SU-DHL-6 (cell line): ENCODE measurements at regions not wholly inside any gene's neighbourhood (a gene's known extent, or its start where the extent isn't known, plus 50 kb on each side); places are given as distances from the start of the nearest gene placed in this dataset.

Experiments
- H2AFZ ChIP-seq: fragments of 200-600 bp; sonication (generic); 2 replicates; pipeline ENCODE4 v1.6.1; 2014; ENCODE audit warnings: low read depth, mild to moderate bottlenecking, moderate library complexity, mixed read lengths, antibody characterized with exemption, low read length; ENCODE audit not compliant: severe bottlenecking
- H3F3A ChIP-seq: fragments of 200-600 bp; shearing (Covaris generic); 2 replicates; pipeline ENCODE4 v1.6.0; 2016; ENCODE audit warnings: antibody characterized with exemption, mild to moderate bottlenecking; ENCODE audit not compliant: insufficient read depth
- H3K27ac ChIP-seq: fragments of 200-600 bp; sonication (generic); 2 replicates; pipeline ENCODE4 v1.5.1; 2016; ENCODE audit warnings: low read depth, mild to moderate bottlenecking, low read length, moderate library complexity, mixed read lengths
- H3K27me3 ChIP-seq: fragments of 200-600 bp; sonication (generic), shearing (Covaris generic); 2 replicates; pipeline ENCODE4 v1.6.0; 2014; ENCODE audit warnings: mild to moderate bottlenecking, low read length
- H3K36me3 ChIP-seq: fragments of 200-600 bp; sonication (generic); 2 replicates; pipeline ENCODE4 v1.6.1; 2014; ENCODE audit warnings: mild to moderate bottlenecking, low read length, mixed read lengths
- H3K4me2 ChIP-seq: fragments of 300-600, 200-600 bp; shearing (Covaris generic), sonication (generic); 2 replicates; pipeline ENCODE4 v1.6.0; 2014; ENCODE audit warnings: low read length, low read depth, mild to moderate bottlenecking; ENCODE audit not compliant: poor library complexity, severe bottlenecking
- H3K4me3 ChIP-seq: fragments of 200-600 bp; sonication (generic); 2 replicates; pipeline ENCODE4 v1.5.1; 2014; ENCODE audit warnings: antibody characterized with exemption, low read length, mild to moderate bottlenecking, mixed read lengths; ENCODE audit not compliant: insufficient read depth, poor library complexity, severe bottlenecking
- H3K79me2 ChIP-seq: fragments of 200-600 bp; sonication (generic); 2 replicates; pipeline ENCODE4 v1.6.1; 2014; ENCODE audit warnings: mild to moderate bottlenecking, low read length, moderate library complexity; ENCODE audit not compliant: insufficient read depth
- H3K9ac ChIP-seq: fragments of 200-600 bp; sonication (generic); 2 replicates; pipeline ENCODE4 v1.7.0; 2014; ENCODE audit warnings: mild to moderate bottlenecking, low read length
- H3K9me2 ChIP-seq: fragments of 200-600 bp; sonication (generic); replicated peaks from 2 replicates; pipeline ENCODE4 v1.6.1; 2014; ENCODE audit warnings: low read length; ENCODE audit not compliant: insufficient read depth
- H3K9me3 ChIP-seq: fragments of 200-600 bp; sonication (generic); 2 replicates; pipeline ENCODE4 v1.6.1; 2014; ENCODE audit warnings: low read length, mixed read lengths; ENCODE audit not compliant: insufficient read depth
- H4K20me1 ChIP-seq: fragments of 200-600 bp; sonication (generic); 2 replicates; pipeline ENCODE4 v1.6.1; 2014; ENCODE audit warnings: low read depth, mild to moderate bottlenecking, antibody characterized with exemption, low read length, moderate library complexity, mixed read lengths
- CTCF ChIP-seq: fragments of 200-600 bp; sonication (generic); IDR thresholded peaks from one replicate; pipeline ENCODE4 v1.5.1; 2017; ENCODE audit warnings: antibody characterized with exemption, mild to moderate bottlenecking, low read length, moderate library complexity; ENCODE audit not compliant: insufficient read depth, poor library complexity, severe bottlenecking
- EZH2phosphoT487 ChIP-seq: fragments of 200-600 bp; sonication (generic), shearing (Covaris generic); conservative IDR thresholded peaks from 2 replicates; pipeline ENCODE4 v1.6.1; 2018; ENCODE audit warnings: mild to moderate bottlenecking, antibody characterized with exemption, low read length, moderate library complexity, mixed read lengths

GRCh38 chr14:98976271-98976670 is 295.7 kb downstream of the BCL11B start:
- Histone ChIP-seq H3F3A (no peaks in the 10 kb centered on the region), H4K20me1 (no peaks in the 10 kb centered on the region), H2AFZ (no peak overlapping the region), H3K9me2 (no peaks in the 10 kb centered on the region), H3K9ac (no peak overlapping the region), H3K4me2 (no peak overlapping the region), H3K79me2 (no peaks in the 10 kb centered on the region), H3K27ac (no peak overlapping the region), H3K9me3 (no peaks in the 10 kb centered on the region), H3K27me3 (no peaks in the 10 kb centered on the region), H3K4me3 (no peak overlapping the region), H3K36me3 (no peaks in the 10 kb centered on the region)
- TF ChIP-seq CTCF (no peak), EZH2phosphoT487 (no peak)

- no peaks in the 10 kb centered on the region for H3K9me3 ChIP-seq
- no peaks in the 10 kb centered on the region for H3K27me3 ChIP-seq
- no peaks in the 10 kb centered on the region for H3K79me2 ChIP-seq
- H3K9ac ChIP-seq, result no peak overlapping the region
- H3F3A ChIP-seq, result no peaks in the 10 kb centered on the region
- no peaks in the 10 kb centered on the region for H4K20me1 ChIP-seq
- H3K4me2 ChIP-seq, result no peak overlapping the region
- H3K36me3 ChIP-seq, result no peaks in the 10 kb centered on the region
- no peak overlapping the region for H3K4me3 ChIP-seq
- no peaks in the 10 kb centered on the region for H3K9me2 ChIP-seq
- no peak overlapping the region for H3K27ac ChIP-seq
- no peak for TF ChIP-seq CTCF
- TF ChIP-seq EZH2phosphoT487, result no peak
- no peak overlapping the region for H2AFZ ChIP-seq
Measured at GRCh38 chr14:98977451-98977850, 294.5 kb downstream of the BCL11B start.

- Histone ChIP-seq H3K79me2 (no peaks in the 10 kb centered on the region), H3K9ac (no peak overlapping the region), H2AFZ (no peak overlapping the region), H3K9me3 (no peaks in the 10 kb centered on the region), H3K27me3 (no peaks in the 10 kb centered on the region), H3F3A (no peaks in the 10 kb centered on the region), H3K27ac (no peak overlapping the region), H3K9me2 (no peaks in the 10 kb centered on the region), H3K4me3 (no peak overlapping the region), H3K36me3 (no peaks in the 10 kb centered on the region), H4K20me1 (no peaks in the 10 kb centered on the region), H3K4me2 (no peak overlapping the region)
- TF ChIP-seq EZH2phosphoT487 (no peak), CTCF (no peak)
Measured at GRCh38 chr14:98982986-98983385, 289.0 kb downstream of the BCL11B start.
